ENCODE measurements at regions not wholly inside any gene's neighbourhood (a gene's known extent, or its start where the extent isn't known, plus 50 kb on each side); places are given as distances from the start of the nearest gene placed in this dataset.

GRCh38 chr9:110078604-110079003, 129.4 kb downstream of the C9orf152 start:
- TF ChIP-seq GLIS3 (CRISPR knock-in tag; IDR thresholded peaks at IDR 0.05) (no peak), BACH2 (CRISPR knock-in tag; IDR thresholded peaks at IDR 0.05; ENCODE audit: borderline replicate concordance) (no peak), ZNF565 (CRISPR knock-in tag; conservative IDR thresholded peaks at IDR 0.05; ENCODE audit: low read depth) (no peak), ZFP3 (CRISPR knock-in tag; IDR thresholded peaks at IDR 0.05) (no peak), OSR1 (CRISPR knock-in tag; IDR thresholded peaks at IDR 0.05) (no peak), CSDC2 (CRISPR knock-in tag; IDR thresholded peaks at IDR 0.05) (no peak), ZNF70 (CRISPR knock-in tag; IDR thresholded peaks at IDR 0.05) (no peak), ESRRG (CRISPR knock-in tag; IDR thresholded peaks at IDR 0.05) (no peak), ARNTL (CRISPR knock-in tag; IDR thresholded peaks at IDR 0.05; ENCODE audit: borderline replicate concordance, low read depth) (no peak), TCF4 (CRISPR knock-in tag; IDR thresholded peaks at IDR 0.05; ENCODE audit: borderline replicate concordance) (no peak), ZC3H10 (CRISPR knock-in tag; IDR thresholded peaks at IDR 0.05) (no peak), ISL1 (CRISPR knock-in tag; IDR thresholded peaks at IDR 0.05) (no peak), ZFP30 (CRISPR knock-in tag; IDR thresholded peaks at IDR 0.05) (no peak), RARB (CRISPR knock-in tag; IDR thresholded peaks at IDR 0.05) (no peak)
- TF ChIP-seq, protein P1, sequence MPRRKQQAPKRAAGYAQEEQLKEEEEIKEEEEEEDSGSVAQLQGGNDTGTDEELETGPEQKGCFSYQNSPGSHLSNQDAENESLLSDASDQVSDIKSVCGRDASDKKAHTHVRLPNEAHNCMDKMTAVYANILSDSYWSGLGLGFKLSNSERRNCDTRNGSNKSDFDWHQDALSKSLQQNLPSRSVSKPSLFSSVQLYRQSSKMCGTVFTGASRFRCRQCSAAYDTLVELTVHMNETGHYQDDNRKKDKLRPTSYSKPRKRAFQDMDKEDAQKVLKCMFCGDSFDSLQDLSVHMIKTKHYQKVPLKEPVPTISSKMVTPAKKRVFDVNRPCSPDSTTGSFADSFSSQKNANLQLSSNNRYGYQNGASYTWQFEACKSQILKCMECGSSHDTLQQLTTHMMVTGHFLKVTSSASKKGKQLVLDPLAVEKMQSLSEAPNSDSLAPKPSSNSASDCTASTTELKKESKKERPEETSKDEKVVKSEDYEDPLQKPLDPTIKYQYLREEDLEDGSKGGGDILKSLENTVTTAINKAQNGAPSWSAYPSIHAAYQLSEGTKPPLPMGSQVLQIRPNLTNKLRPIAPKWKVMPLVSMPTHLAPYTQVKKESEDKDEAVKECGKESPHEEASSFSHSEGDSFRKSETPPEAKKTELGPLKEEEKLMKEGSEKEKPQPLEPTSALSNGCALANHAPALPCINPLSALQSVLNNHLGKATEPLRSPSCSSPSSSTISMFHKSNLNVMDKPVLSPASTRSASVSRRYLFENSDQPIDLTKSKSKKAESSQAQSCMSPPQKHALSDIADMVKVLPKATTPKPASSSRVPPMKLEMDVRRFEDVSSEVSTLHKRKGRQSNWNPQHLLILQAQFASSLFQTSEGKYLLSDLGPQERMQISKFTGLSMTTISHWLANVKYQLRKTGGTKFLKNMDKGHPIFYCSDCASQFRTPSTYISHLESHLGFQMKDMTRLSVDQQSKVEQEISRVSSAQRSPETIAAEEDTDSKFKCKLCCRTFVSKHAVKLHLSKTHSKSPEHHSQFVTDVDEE (CRISPR knock-in tag; IDR thresholded peaks at IDR 0.05), result no peak
- TF ChIP-seq, protein P2, sequence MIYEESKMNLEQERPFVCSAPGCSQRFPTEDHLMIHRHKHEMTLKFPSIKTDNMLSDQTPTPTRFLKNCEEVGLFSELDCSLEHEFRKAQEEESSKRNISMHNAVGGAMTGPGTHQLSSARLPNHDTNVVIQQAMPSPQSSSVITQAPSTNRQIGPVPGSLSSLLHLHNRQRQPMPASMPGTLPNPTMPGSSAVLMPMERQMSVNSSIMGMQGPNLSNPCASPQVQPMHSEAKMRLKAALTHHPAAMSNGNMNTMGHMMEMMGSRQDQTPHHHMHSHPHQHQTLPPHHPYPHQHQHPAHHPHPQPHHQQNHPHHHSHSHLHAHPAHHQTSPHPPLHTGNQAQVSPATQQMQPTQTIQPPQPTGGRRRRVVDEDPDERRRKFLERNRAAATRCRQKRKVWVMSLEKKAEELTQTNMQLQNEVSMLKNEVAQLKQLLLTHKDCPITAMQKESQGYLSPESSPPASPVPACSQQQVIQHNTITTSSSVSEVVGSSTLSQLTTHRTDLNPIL (CRISPR knock-in tag; IDR thresholded peaks at IDR 0.05; ENCODE audit: low read depth), result no peak
- TF ChIP-seq, protein P3, sequence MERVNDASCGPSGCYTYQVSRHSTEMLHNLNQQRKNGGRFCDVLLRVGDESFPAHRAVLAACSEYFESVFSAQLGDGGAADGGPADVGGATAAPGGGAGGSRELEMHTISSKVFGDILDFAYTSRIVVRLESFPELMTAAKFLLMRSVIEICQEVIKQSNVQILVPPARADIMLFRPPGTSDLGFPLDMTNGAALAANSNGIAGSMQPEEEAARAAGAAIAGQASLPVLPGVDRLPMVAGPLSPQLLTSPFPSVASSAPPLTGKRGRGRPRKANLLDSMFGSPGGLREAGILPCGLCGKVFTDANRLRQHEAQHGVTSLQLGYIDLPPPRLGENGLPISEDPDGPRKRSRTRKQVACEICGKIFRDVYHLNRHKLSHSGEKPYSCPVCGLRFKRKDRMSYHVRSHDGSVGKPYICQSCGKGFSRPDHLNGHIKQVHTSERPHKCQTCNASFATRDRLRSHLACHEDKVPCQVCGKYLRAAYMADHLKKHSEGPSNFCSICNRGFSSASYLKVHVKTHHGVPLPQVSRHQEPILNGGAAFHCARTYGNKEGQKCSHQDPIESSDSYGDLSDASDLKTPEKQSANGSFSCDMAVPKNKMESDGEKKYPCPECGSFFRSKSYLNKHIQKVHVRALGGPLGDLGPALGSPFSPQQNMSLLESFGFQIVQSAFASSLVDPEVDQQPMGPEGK (CRISPR knock-in tag; IDR thresholded peaks at IDR 0.05; ENCODE audit: borderline replicate concordance), result no peak
- TF ChIP-seq, protein P4, sequence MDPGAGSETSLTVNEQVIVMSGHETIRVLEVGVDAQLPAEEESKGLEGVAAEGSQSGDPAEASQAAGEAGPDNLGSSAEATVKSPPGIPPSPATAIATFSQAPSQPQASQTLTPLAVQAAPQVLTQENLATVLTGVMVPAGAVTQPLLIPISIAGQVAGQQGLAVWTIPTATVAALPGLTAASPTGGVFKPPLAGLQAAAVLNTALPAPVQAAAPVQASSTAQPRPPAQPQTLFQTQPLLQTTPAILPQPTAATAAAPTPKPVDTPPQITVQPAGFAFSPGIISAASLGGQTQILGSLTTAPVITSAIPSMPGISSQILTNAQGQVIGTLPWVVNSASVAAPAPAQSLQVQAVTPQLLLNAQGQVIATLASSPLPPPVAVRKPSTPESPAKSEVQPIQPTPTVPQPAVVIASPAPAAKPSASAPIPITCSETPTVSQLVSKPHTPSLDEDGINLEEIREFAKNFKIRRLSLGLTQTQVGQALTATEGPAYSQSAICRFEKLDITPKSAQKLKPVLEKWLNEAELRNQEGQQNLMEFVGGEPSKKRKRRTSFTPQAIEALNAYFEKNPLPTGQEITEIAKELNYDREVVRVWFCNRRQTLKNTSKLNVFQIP (CRISPR knock-in tag; IDR thresholded peaks at IDR 0.05; ENCODE audit: borderline replicate concordance, low read depth), result no peak
- TF ChIP-seq, protein P5, sequence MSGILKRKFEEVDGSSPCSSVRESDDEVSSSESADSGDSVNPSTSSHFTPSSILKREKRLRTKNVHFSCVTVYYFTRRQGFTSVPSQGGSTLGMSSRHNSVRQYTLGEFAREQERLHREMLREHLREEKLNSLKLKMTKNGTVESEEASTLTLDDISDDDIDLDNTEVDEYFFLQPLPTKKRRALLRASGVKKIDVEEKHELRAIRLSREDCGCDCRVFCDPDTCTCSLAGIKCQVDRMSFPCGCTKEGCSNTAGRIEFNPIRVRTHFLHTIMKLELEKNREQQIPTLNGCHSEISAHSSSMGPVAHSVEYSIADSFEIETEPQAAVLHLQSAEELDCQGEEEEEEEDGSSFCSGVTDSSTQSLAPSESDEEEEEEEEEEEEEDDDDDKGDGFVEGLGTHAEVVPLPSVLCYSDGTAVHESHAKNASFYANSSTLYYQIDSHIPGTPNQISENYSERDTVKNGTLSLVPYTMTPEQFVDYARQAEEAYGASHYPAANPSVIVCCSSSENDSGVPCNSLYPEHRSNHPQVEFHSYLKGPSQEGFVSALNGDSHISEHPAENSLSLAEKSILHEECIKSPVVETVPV (CRISPR knock-in tag; IDR thresholded peaks at IDR 0.05), result no peak
- ATAC-seq, result no peak

GRCh38 chr9:110081395-110081794, 126.6 kb downstream of the C9orf152 start:
- TF ChIP-seq OSR1 (CRISPR knock-in tag; IDR thresholded peaks at IDR 0.05) (no peak), ZC3H10 (CRISPR knock-in tag; IDR thresholded peaks at IDR 0.05) (no peak), SNAI2 (CRISPR knock-in tag; IDR thresholded peaks at IDR 0.05) (no peak), ZFP3 (CRISPR knock-in tag; IDR thresholded peaks at IDR 0.05) (no peak), RARB (CRISPR knock-in tag; IDR thresholded peaks at IDR 0.05) (no peak), GLIS3 (CRISPR knock-in tag; IDR thresholded peaks at IDR 0.05) (no peak), BACH2 (CRISPR knock-in tag; IDR thresholded peaks at IDR 0.05; ENCODE audit: borderline replicate concordance) (no peak), ZNF8 (CRISPR knock-in tag; IDR thresholded peaks at IDR 0.05) (no peak), CSDC2 (CRISPR knock-in tag; IDR thresholded peaks at IDR 0.05) (no peak), TOX (CRISPR knock-in tag; IDR thresholded peaks at IDR 0.05; ENCODE audit: borderline replicate concordance) (no peak), ZNF70 (CRISPR knock-in tag; IDR thresholded peaks at IDR 0.05) (no peak), PPARA (CRISPR knock-in tag; IDR thresholded peaks at IDR 0.05; ENCODE audit: borderline replicate concordance) (no peak), ISL1 (CRISPR knock-in tag; IDR thresholded peaks at IDR 0.05) (no peak), TCF4 (CRISPR knock-in tag; IDR thresholded peaks at IDR 0.05; ENCODE audit: borderline replicate concordance) (no peak)
- TF ChIP-seq, protein P3 (CRISPR knock-in tag; IDR thresholded peaks at IDR 0.05; ENCODE audit: borderline replicate concordance), result no peak
- TF ChIP-seq, protein P1 (CRISPR knock-in tag; IDR thresholded peaks at IDR 0.05), result no peak
- TF ChIP-seq, protein P4 (CRISPR knock-in tag; IDR thresholded peaks at IDR 0.05; ENCODE audit: borderline replicate concordance, low read depth), result no peak
- ATAC-seq, result peak; percentile 50
